NCI-H1694 (cell line): ENCODE measurements at regions not wholly inside any gene's neighbourhood (a gene's known extent, or its start where the extent isn't known, plus 50 kb on each side); places are given as distances from the start of the nearest gene placed in this dataset.

Source experiments
- DNase-seq: peaks from one replicate; lab custom pipeline; 2025; lab: John Stamatoyannopoulos, UW

- no peak for DNase-seq
These were observed 410.1 kb downstream of the OMA1 start for GRCh38 chr1:58136387-58136786.

GRCh38 chr1:58135821-58136321 is 410.7 kb downstream of the OMA1 start:
- DNase-seq: no peak

GRCh38 chr1:58133562-58133961 is 413.0 kb downstream of the OMA1 start:
- no peak for DNase-seq

- no peak for DNase-seq
These were observed 423.5 kb downstream of the OMA1 start for GRCh38 chr1:58123051-58123450.

GRCh38 chr1:58119971-58120370 is 426.6 kb downstream of the OMA1 start:
- DNase-seq: no peak

- no peak for DNase-seq
These were observed 430.2 kb downstream of the OMA1 start for GRCh38 chr1:58116284-58116683.

GRCh38 chr1:58109646-58110200 is 436.8 kb downstream of the OMA1 start:
- DNase-seq: no peak

- DNase-seq: no peak
These were observed 437.7 kb downstream of the OMA1 start for GRCh38 chr1:58108783-58109182.

- DNase-seq: no peak
These were observed 438.6 kb downstream of the OMA1 start for GRCh38 chr1:58107943-58108342.

- no peak for DNase-seq
These were observed 441.6 kb downstream of the OMA1 start for GRCh38 chr1:58104960-58105359.

- DNase-seq: no peak
These were observed 449.8 kb downstream of the OMA1 start for GRCh38 chr1:58096714-58097113.

GRCh38 chr1:58095183-58095582 is 451.3 kb downstream of the OMA1 start:
- no peak for DNase-seq

GRCh38 chr1:58094221-58094620 is 452.3 kb downstream of the OMA1 start:
- DNase-seq: no peak

GRCh38 chr1:58090640-58091039 is 455.9 kb downstream of the OMA1 start:
- no peak for DNase-seq

- DNase-seq: no peak
These were observed 456.5 kb downstream of the OMA1 start for GRCh38 chr1:58089898-58090534.

GRCh38 chr1:58084266-58084665 is 462.3 kb downstream of the OMA1 start:
- DNase-seq: no peak

GRCh38 chr1:58082596-58082995 is 463.9 kb downstream of the OMA1 start:
- no peak for DNase-seq

GRCh38 chr1:58076258-58076657 is 470.3 kb downstream of the OMA1 start:
- no peak for DNase-seq

- DNase-seq: no peak
These were observed 471.3 kb downstream of the OMA1 start for GRCh38 chr1:58075188-58075578.

GRCh38 chr1:58072450-58072849 is 474.1 kb downstream of the OMA1 start:
- no peak for DNase-seq

- no peak for DNase-seq
These were observed 479.4 kb downstream of the OMA1 start for GRCh38 chr1:58067082-58067481.

GRCh38 chr1:58065520-58065919 is 481.0 kb downstream of the OMA1 start:
- DNase-seq: no peak

- no peak for DNase-seq
These were observed 482.4 kb downstream of the OMA1 start for GRCh38 chr1:58064166-58064565.

- DNase-seq: no peak
These were observed 483.4 kb downstream of the OMA1 start for GRCh38 chr1:58063095-58063494.
